ENCODE measurements at regions not wholly inside any gene's neighbourhood (a gene's known extent, or its start where the extent isn't known, plus 50 kb on each side); places are given as distances from the start of the nearest gene placed in this dataset.

DNA sequence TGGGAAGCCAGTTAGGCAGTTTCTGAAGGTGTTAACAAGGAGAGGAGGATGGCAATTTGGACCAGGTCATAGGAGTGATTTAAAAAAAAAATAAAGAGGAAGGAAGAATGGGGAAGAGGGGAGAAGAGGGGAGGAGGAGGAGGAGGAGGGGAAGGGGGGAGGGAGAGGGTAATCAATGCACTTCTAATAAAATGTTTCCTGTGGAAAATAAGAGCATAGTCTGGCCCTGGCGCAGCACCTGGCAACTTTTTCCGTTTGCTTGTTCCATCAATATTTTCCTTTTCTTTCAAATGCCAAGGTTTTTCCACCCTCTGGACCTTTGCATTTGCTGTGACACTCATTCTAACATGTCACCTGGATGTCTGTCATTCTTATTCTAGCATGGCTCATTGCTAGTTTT lies 308.2 kb downstream of the PPP1R3A start:
- TF ChIP-seq, protein P1, sequence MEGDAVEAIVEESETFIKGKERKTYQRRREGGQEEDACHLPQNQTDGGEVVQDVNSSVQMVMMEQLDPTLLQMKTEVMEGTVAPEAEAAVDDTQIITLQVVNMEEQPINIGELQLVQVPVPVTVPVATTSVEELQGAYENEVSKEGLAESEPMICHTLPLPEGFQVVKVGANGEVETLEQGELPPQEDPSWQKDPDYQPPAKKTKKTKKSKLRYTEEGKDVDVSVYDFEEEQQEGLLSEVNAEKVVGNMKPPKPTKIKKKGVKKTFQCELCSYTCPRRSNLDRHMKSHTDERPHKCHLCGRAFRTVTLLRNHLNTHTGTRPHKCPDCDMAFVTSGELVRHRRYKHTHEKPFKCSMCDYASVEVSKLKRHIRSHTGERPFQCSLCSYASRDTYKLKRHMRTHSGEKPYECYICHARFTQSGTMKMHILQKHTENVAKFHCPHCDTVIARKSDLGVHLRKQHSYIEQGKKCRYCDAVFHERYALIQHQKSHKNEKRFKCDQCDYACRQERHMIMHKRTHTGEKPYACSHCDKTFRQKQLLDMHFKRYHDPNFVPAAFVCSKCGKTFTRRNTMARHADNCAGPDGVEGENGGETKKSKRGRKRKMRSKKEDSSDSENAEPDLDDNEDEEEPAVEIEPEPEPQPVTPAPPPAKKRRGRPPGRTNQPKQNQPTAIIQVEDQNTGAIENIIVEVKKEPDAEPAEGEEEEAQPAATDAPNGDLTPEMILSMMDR (IDR thresholded peaks at IDR 0.05; ENCODE audit: poor library complexity, severe bottlenecking): no peak
- TF ChIP-seq POLR2AphosphoS5 (IDR thresholded peaks at IDR 0.05) (no peak), RAD21 (conservative IDR thresholded peaks at IDR 0.05) (no peak), EP300 (conservative IDR thresholded peaks at IDR 0.05; ENCODE audit: poor library complexity, severe bottlenecking) (no peak), MXI1 (conservative IDR thresholded peaks at IDR 0.05; ENCODE audit: poor library complexity, severe bottlenecking) (no peak), EZH2 (IDR thresholded peaks at IDR 0.05; ENCODE audit: borderline replicate concordance, insufficient read depth, low read length, poor library complexity, severe bottlenecking) (no peak)
- TF ChIP-seq, protein P2, sequence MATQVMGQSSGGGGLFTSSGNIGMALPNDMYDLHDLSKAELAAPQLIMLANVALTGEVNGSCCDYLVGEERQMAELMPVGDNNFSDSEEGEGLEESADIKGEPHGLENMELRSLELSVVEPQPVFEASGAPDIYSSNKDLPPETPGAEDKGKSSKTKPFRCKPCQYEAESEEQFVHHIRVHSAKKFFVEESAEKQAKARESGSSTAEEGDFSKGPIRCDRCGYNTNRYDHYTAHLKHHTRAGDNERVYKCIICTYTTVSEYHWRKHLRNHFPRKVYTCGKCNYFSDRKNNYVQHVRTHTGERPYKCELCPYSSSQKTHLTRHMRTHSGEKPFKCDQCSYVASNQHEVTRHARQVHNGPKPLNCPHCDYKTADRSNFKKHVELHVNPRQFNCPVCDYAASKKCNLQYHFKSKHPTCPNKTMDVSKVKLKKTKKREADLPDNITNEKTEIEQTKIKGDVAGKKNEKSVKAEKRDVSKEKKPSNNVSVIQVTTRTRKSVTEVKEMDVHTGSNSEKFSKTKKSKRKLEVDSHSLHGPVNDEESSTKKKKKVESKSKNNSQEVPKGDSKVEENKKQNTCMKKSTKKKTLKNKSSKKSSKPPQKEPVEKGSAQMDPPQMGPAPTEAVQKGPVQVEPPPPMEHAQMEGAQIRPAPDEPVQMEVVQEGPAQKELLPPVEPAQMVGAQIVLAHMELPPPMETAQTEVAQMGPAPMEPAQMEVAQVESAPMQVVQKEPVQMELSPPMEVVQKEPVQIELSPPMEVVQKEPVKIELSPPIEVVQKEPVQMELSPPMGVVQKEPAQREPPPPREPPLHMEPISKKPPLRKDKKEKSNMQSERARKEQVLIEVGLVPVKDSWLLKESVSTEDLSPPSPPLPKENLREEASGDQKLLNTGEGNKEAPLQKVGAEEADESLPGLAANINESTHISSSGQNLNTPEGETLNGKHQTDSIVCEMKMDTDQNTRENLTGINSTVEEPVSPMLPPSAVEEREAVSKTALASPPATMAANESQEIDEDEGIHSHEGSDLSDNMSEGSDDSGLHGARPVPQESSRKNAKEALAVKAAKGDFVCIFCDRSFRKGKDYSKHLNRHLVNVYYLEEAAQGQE (IDR thresholded peaks at IDR 0.05; ENCODE audit: borderline replicate concordance): no peak
